HG03039 (cell line): ENCODE measurements at regions not wholly inside any gene's neighbourhood (a gene's known extent, or its start where the extent isn't known, plus 50 kb on each side); places are given as distances from the start of the nearest gene placed in this dataset.

Experiments used
- ATAC-seq: cut with Tn5 transposase; IDR thresholded peaks from one replicate; pipeline ENCODE4 v1.9.1; 2021; ENCODE audit warnings: mild to moderate bottlenecking, moderate library complexity; ENCODE audit not compliant: unreplicated experiment

DNA sequence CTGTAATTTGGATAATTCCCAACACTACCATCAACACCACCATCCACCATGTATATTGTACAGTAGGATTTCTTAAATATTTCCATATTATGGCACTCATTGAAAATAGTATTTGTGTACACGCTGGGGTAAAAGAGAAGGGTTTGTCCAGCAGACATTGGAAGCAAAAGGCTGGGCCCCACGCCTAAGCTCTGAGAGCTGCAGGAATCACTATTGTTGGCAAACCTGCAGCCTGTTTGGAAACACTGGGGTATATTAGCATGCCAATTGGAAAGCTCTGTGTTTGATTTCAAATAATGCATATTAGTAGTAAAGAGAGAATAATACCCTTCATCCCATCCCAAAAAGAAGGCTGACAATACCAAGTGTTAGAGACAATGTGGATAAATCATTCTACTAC lies 81.5 kb upstream of the DPYD start:
- ATAC-seq: no peak

DNA sequence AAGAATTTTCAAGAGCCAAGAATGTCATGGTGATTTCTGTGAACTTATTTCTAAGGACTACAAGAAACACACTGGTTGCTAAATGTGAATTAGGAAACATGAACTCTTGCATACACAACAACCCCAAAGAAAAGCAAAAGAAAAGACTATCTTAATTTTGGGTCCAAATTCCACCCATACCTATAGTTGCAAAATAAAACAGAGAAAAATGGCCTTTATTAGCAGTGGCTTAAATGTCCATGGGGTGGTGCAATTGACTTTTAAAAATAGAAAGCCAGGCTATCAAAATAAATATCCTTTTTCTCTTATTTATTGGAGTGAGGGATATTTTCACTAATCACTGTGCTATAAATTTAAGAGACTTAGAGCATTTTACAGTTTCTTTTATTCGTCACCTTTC lies 80.9 kb upstream of the DPYD start:
- ATAC-seq: no peak

- ATAC-seq: no peak
Observed at GRCh38 chr1:97999320-97999719, 78.5 kb upstream of the DPYD start.

GRCh38 chr1:97996880-97997279 lies 76.0 kb upstream of the DPYD start:
- ATAC-seq: no peak

DNA sequence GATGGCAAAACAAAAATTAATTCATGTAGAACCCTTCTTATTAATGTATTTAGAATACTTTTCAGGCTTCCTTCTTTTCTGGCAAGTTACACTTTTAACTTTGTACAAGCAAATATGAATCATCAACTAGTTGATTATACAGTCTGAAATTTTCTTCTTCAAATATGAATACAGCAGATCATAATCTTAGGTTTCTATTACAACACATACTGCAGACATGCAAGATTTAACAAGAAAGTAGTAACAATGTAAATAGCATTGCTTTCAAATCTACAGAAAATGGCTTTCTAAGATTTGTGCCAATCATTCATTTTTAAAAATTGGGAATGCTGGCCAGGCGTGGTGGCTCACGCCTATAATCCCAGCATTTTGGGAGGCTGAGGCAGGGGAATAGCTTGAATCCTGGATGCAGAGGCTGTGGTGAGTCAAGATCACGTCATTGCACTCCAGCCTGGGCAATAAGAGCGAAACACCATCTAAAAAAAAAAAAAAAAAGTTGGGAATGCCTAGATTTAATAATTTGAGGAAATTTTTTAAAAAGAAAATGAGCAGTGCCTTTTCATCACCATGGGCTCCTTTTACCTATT lies 68.4 kb upstream of the DPYD start:
- no peak for ATAC-seq

DNA sequence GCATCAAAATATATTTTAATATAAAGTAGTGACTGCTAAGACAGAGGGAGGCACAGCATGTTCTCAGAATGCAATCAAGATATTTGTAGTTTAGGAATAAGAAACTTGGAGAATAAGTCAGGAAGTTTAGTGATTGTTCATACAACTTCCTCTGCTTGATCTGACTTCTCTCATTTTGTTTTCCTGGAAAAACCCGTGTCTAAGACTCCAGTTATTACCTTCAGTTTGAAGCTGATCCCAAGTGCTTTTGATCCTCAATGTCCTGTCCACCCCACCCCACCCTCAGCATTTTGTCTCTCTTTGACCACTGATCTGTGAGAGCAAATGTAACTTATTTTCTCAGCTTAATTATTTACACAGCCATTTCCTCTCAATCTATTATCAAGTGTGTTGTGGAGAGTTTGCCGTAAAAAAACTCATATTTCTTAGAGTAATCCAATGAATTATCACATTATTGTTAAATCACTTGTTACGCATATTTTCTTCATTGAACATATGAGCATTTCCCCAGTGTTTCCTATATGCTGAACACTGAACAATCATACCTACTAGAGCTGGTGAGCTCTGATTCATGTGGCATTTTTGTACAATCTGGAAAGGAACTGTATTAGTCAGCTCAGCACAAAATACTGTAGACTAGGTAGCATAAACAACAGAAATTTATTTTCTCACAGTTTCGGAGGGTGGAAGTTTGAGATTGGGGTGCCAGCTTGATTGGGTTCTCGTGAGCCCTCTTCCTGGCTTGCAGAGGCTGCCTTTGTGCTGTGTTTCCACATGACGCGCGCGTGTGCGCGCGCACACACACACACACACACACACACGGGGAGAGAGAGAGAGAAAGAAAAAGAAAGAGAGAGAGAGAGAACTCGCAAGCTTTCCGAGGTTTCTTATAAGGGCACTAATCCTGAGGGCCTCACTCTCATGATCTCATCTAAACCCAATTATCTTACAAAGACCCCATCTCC lies 65.5 kb upstream of the DPYD start:
- ATAC-seq: no peak

DNA sequence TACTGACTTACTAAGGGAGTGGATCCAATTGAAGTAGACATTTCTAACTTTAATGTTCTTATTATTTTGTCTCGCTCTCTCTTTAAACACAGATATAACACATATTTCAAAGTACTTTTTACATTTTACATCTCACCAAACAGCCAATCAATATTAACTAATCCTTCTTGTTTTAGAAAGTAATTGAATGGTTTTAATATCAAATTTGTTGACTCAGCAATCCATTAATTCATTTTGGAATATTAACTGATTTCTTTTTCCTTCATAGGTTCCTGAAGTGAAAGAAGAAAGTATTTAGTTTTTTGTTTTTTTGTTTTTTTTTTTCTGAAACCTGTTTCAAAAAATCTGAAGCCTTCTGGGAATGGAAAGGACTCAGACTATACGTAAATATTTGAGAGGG lies 62.3 kb upstream of the DPYD start:
- ATAC-seq: no peak

GRCh38 chr1:97980530-97980929 lies 59.7 kb upstream of the DPYD start:
- ATAC-seq: no peak

DNA sequence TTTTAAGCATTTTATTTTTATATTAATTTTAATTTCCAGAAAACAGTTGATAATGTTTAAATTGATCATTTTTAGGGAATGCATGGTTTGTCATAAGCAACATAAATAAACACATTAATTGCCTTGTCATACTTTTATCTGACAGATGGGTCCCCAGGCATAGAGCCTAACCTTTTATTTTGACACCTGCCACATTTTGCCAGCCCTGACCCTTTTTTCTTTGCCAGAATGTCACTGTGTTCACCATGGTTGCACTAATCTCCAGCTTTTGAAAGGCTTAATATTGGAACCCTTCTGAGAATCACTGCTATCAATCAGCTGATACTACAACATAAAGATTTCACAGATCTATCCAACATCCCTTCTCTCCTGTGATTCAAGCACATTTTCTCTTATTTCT lies 56.0 kb upstream of the DPYD start:
- ATAC-seq: no peak
